ENCODE measurements at regions not wholly inside any gene's neighbourhood (a gene's known extent, or its start where the extent isn't known, plus 50 kb on each side); places are given as distances from the start of the nearest gene placed in this dataset.
A peak's percentile ranks its signal among the peaks of the same experiment; 100 is the strongest.
"Not testable (repeated sequence)": the region's sequence is repeated elsewhere in the genome, so short reads cannot be mapped to it uniquely, and the experiment has no call there.

DNA sequence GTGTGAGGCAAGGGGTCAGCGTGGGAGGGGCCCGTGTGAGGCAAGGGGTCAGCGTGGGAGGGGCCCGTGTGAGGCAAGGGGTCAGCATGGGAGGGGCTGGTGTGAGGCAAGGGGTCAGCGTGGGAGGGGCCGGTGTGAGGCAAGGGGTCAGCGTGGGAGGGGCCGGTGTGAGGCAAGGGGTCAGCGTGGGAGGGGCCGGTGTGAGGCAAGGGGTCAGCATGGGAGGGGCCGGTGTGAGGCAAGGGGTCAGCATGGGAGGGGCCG, 119.2 kb downstream of the SEPTIN14 start:
- DNase-seq: not testable (repeated sequence)

DNA sequence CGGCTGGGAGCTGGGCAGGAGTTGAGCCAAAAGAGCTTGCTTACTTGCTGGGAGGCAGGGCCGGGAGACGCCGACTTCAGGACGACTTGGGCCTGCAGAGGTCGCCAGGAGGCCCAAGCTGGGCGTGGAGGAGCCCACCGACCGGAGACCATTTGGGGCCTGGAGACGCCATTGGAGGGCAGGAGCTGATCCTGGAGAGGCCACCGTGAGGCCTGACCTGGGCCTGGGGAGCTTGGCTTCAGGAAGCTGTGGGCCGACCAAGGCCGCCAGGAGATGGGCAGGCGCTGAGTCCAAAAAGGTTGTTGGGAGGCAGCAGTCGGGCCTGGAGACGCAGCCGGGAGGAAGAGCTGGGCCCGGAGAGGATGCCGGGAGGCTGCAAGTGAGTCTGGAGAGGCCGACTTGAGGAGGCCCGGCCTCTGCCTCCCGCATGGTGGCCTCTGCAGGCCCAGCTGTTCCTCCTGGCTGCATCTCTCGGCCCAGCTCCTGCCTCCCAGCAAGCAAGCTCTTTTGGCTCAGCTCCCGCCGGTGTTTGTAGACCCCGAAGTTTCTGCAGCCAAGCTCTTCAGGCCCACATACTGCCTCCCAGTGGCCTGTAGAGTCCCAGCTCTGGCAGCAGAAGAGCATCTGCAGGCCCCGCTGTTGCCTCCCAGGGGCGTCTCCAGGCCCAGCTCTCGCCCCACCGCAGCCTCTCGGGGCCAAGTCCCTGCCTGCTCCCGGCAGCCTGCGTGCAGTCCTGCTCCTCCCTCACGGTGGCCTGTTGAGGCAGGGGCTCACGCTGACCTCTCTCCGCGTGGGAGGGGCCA, 119.7 kb downstream of the SEPTIN14 start:
- DNase-seq: not testable (repeated sequence)

DNA sequence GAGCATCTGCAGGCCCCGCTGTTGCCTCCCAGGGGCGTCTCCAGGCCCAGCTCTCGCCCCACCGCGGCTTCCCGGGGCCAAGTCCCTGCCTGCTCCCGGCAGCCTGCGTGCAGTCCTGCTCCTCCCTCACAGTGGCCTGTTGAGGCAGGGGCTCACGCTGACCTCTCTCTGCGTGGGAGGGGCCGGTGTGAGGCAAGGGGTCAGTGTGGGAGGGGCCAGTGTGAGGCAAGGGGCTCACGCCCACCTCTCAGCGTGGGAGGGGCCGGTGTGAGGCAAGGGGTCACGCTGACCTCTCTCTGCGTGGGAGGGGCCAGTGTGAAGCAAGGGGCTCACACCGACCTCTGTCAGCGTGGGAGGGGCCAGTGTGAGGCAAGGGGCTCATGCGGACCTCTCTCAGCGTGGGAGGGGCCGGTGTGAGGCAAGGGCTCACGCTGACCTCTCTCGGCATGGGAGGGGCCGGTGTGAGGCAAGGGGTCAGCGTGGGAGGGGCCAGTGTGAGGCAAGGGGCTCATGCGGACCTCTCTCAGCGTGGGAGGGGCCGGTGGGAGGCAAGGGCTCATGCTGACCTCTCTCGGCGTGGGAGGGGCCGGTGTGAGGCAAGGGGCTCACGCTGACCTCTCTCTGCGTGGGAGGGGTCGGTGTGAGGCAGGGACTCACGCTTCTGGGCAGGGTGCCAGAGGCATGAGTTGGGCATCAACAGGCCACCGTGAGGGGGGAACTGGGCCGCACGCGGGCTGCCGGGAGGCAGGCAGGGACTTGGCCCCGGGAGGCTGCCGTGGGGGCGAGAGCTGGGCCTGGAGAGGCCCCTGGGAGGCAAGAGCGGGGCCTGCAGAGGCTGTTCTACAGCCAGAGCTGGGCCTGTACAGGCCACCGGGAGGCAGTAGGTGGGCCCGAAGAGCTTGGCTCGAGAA, 120.6 kb downstream of the SEPTIN14 start:
- DNase-seq: peak in 1 of 2 experiments; percentile 4

DNA sequence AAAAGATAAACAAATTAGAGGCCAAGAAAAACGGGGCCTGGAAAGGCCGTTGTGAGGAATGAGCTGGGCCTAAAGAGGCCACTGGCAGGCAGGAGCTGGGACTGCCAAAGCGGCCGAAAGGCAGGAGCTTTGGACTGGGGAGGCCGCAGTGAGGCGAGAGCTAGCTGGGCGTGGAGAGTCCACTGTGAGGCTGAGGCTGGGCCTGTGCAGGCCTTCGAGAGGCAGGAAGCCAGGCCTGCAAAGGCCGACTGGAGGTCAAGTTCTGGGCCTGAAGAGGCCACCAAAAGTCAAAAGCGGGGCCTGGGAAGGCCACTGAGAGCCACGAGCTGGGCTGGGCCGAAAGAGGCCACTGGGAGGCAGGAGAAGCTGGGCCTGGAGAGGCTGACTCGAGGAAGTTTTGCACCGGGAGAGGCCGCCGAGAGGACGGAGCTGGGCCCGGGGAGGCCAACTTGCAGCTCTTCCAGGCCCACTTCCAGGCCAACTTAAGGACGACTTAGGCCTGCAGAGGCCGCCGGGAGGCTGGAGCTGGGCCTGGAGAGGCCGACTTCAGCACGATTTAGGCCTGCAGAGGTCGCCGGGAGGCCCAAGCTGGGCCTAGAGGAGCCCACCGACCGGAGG, 121.8 kb downstream of the SEPTIN14 start:
- DNase-seq: not testable (repeated sequence)

DNA sequence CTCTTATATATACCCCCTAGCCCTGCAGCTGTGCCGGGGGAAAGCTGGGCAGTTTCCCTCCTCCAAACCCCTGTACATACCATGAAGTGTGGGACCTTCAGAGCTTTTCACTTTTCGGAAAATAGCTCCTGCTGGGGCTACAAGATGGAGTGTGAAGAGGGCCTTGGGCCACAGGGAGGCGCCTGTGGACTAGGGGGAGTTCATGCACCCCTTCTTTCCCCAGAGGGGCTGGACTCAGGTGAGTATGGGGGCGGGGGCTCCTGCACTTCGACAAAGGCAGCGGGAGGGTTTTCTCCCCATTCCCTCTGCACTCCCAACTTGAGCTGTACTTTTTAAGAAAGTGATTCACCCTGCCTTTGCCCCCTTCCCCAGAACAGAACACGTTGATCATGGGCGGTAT, 122.5 kb downstream of the SEPTIN14 start:
- DNase-seq: not testable (repeated sequence)

DNA sequence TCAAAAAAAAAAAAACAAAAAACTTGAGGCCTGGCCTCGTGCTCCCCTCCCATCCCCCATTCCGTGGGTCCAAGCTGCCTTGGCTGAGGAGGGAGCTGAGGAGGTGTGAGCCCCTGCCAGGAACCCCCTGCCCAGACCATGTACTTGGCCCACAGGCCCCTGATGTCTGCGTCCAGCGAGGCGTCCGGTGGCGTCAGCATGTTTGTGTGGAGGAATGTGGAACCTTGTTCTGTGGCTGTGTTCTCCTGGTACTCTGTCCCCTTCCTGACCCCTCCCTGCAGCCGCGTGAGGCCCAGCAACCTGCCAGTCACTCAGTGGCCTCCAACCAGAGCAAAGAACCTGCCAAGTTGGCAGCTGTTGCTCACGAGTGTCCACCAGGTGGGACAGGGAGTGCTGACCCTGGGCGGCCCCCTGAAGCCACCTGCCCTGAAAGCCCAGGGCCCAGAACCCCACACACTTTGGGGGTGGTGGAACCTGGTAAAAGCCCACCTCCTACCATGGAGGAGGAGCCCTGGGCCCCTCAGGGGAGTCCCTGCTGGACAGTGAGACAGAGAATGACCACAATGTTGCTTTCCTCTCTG, 125.8 kb downstream of the SEPTIN14 start:
- not testable (repeated sequence) for DNase-seq

DNA sequence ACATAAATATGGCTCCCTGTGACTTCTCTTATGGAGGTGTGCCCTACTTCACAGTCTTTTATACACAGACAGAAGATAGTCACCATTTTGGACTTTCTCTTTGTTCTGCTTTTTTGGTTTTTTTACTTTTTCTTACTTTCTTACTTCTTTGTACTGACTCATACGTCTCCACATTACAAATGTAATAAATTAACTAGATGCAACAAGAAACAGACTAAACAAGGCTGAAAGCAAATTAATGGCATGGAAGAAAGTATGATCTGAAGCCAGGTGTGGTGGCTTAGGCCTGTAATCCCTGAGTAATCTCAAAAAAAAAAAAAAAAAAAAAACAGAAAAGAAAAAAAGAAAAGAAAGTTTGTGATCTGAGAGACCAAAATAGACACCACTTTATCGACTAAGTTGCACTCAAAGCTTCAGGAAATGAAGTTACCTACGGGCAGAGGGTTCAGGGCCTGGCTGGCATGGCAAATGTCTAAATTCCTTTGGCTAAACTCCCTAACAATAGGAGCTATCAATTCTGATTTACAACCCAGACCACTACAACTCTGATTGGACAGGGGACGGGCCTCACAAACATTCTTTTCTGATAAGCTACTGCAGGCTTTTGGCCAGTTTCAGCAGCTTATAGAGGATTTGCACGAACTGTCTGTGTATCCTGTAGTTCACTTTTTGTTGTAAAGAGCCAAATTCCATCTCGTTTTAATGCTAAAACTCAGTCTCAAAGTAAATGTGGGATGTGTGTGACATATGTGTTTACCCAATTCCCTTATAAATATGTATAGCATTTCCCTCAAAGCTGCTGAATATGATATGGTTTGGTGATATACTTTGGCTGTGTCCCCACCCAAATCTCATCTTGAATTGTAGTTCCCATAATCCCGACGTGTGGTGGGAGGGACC, 129.1 kb downstream of the SEPTIN14 start:
- no peak for TF ChIP-seq GATA1 (IDR thresholded peaks at IDR 0.05; ENCODE audit: low read depth, low read length)
- no peak for DNase-seq

DNA sequence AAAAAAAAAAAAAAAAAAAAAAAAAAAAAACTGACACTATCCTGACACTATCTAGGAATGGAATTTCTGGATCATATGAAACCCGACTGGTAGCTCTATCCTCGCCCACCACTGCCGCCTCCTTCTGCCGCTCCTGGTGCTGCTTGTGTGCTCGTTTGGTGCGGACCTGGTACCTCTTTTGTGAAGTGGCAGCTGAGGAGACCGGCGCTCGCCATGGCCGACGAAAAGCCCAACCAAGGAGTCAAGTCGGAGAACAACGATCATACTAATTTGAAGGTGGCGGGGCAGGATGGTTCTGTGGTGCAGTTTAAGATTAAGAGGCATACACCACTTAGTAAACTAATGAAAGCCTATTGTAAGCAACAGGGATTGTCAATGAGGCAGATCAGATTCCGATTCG, 130.6 kb downstream of the SEPTIN14 start:
- no peak for DNase-seq
- TF ChIP-seq POLR2A (IDR thresholded peaks at IDR 0.05; ENCODE audit: low read length) (no peak), GATA1 (IDR thresholded peaks at IDR 0.05; ENCODE audit: low read depth, low read length) (no peak)

DNA sequence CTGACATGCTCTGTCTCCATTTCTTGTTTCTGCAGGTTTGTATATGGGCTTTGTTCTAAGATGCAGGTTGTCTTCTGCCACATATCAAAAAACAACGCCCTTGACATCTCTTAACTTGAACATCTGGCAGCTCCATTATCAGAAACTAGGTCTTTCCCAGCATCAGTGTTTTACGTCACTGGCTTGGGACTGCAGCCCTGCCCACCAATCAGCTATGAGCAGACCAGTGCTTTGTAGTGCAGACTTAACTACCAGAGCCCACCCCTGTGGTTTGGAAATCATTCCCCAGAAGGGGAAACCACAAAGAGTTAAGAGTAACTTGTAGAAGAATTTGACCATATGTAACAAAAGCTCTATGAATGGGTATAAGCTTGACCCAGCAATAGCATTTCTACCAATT, 132.4 kb downstream of the SEPTIN14 start:
- no peak for DNase-seq
- no peak for TF ChIP-seq GATA1 (IDR thresholded peaks at IDR 0.05; ENCODE audit: low read depth, low read length)
- TF ChIP-seq POLR2A (IDR thresholded peaks at IDR 0.05; ENCODE audit: low read length): no peak

DNA sequence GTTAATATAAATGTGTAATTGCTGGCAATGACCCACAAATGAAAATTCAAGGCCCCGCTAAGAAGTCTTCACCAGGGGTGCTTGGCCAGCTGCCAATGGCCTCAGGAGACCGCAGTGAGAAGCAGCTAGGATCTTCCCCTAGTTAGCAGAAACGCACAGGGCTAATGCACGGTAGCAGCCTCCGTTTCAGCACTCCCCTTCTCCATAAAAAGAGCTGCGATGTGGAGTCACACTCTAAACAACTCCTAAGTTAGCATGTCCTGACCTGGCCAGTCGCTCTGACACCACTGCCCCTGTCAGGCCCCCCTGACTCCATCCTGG, 139.0 kb downstream of the SEPTIN14 start:
- TF ChIP-seq GATA1 (IDR thresholded peaks at IDR 0.05; ENCODE audit: low read depth, low read length): no peak
- no peak for TF ChIP-seq POLR2A (IDR thresholded peaks at IDR 0.05; ENCODE audit: low read length)
- DNase-seq: no peak

DNA sequence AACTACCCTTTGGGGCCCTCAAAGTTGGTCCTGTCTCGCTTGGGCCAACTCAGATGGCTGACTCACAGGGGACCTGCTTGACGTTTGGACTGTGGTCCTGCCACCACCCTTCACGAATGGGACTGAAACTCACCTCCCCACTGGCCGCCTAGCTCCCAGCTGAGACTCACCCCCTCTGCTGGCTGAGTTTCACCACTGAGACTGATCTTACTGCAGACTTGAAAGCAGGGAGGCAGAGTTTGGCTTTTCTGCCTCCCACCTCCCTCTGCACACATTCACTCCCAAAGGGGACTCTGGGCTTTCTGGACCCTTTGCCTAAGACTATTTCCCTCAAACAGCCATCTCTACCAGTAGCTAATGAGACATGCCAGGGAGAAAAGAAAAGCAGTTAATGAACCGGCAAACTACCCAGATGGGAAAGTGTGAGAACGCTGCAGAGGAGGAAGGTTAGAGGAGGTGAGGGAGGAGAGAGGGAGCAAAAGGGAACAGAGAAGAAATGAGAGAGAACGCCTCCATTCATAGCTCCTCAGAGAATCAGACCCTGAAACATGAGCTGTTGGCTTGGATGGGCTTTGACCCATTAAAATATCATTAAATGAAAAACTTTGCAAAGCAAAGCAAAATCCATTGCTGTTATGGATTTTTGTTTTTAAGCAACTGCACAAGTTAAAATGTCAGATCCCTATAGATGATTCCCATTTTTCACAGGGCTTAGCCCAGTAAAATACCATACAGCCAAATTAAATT, 139.5 kb downstream of the SEPTIN14 start:
- not testable (repeated sequence) for DNase-seq

DNA sequence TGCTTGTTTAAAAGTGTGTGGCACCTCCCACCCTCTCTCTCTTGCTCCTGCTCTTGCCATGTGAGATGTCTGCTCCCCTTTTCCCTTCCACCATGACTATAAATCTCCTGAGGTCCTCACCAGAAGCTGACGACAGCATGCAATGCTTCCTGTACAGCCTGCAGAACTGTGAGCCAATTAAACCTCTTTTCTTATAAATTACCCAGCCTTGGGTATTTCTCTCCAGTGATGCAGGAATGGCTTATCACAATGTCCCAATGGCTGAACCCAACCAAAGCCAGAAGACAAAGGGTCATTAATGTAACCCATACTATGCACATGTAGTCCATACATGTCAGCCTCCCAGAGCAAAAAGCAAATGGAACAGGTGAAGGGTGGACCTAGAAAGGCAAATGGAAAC, 141.5 kb downstream of the SEPTIN14 start:
- DNase-seq: not testable (repeated sequence)

DNA sequence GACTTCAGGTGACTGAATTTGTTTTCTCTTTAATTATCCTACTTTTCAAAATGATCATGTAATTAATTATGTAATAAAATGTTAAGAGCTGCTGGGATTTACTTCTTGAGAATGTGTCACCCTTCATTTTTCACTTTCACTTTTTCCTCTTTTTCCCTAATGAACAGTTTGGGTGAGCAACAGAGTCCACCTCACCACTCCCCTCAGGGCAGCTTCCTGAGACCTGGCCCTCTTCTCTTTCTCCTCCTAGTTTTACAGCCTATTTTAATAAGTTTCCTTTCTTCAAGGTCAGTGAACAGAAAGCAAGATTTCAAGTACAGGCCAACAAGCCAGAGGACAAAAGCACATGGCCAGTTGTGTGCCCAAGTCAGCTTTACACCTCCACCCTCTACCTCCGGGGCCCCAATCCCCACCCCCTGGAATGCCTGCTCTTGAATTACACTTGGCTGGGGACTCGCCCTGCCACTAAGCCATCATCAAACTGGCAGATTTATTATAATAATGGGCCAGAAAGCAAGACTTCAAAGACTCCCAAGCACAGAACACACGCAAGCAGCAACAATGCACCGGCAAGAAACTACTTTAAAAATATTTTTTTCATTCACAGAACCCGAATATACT, 143.1 kb upstream of the VOPP1 start:
- DNase-seq: not testable (repeated sequence)

DNA sequence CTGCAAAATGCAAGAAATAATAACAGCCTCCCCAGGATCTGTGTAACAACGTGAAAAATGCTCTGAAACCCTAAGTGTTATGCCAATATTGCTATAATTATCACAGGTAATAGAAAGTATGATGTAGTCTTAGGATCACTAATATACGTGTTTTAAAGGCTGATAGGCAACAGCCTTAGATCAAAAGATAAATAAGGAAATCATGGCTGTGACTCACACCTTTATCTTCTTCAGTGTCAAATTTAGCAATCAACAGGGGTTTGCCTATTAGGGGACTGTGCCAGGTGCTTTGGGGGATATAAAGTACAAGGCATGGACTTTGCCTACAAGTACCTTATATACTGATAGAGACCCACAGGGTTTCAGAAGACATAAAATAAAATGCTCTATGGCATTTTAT, 142.1 kb upstream of the VOPP1 start:
- DNase-seq: not testable (repeated sequence)

DNA sequence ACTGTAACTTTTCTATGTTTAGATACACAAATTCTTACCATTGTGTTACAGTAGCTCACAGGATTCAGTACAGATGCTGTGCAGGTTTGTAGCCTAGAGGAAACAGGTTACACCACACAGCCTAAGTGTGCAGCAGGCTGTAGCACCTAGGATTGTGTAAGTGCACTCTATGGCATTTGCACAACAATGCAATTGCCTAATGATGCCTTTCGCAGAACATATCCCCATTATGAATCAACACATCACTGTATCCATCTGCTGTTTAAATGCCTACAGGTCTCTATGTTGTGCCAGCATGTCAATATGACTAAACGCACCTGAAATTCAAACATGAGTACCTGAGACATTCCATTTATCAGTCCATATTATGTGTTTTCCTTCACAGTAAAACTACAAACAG, 138.0 kb upstream of the VOPP1 start:
- DNase-seq: not testable (repeated sequence)

DNA sequence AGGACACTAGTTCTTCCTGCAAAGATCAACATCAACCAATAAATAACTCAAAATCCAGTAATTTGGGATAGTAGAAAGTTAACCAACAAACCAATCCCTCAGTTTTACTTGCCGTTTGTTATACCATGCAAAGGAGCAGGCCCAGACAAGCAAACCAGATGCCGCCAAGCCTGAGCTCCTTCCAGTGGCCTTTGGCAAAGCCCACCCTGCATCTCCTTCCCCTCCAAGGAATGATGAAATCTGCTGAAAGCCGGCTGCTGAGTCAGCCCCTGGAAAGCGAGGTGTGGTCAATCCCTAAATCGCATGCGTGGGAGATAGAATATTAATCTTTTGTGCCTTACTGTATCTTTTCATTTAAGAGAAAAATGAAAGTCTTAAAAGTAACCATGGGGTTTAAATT, 135.7 kb upstream of the VOPP1 start:
- peak in 1 of 2 experiments; percentile 1 for DNase-seq

DNA sequence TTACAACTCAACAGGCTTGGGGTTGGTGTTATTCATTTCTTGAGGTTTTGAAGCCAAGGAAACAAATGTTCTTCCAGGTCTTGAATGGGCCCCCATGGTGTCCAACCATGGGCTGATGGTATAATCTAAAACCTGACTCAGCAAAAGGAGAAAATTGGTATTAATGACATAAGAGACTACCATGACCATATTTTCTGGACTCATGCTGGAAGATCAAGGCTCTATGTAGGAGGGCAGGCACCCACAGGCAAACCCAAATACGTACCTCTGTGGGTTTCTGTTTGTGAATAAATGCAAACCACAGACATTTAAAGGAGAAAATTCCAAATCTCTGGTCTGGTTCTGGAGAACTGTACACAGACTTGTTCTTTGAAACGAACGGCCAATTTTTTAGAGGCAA, 135.1 kb upstream of the VOPP1 start:
- DNase-seq: not testable (repeated sequence)

DNA sequence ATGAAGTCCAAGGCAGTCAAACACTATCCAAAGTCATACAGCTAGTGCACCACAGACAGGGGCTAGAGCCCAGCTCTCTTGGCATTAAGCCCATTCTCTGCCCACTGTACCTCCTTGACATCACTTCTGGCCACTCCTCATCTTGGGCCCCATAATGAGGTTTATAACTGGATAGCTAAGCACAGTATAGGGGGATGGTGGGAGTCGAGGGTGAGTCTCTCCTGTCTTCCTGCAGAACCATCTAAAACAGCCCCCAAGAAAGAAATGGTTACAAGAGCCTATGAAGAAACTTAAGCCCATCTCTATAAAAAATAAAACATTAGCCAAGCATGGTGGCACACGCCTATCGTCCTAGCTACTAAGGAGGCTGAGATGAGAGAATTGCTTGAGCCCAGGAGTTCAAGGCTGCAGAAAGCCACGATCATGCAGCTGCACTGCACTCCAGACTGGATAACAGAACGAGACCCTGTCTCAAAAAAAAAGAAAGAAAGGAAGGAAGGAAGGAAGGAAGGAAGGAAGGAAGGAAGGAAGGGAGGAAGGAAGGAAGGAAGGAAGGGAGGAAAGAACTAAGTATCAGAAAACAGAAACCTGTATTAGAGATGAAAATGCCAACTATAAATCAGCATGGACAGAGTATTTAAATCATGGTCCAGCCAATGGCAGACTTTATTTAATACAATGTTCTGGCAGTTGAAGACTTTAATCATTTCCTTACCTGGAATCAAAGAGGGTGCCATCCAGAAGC, 134.3 kb upstream of the VOPP1 start:
- not testable (repeated sequence) for DNase-seq

Measured in erythroblast (primary cell).